CD1c-positive myeloid dendritic cell (primary cell): ENCODE measurements at regions not wholly inside any gene's neighbourhood (a gene's known extent, or its start where the extent isn't known, plus 50 kb on each side); places are given as distances from the start of the nearest gene placed in this dataset.
"Not testable (repeated sequence)": the region's sequence is repeated elsewhere in the genome, so short reads cannot be mapped to it uniquely, and the experiment has no call there.

Experiments
- DNase-seq: peaks from one replicate; pipeline ENCODE4 v3.0.0-alpha.2; 2016; ENCODE audit errors: extremely low spot score

DNA sequence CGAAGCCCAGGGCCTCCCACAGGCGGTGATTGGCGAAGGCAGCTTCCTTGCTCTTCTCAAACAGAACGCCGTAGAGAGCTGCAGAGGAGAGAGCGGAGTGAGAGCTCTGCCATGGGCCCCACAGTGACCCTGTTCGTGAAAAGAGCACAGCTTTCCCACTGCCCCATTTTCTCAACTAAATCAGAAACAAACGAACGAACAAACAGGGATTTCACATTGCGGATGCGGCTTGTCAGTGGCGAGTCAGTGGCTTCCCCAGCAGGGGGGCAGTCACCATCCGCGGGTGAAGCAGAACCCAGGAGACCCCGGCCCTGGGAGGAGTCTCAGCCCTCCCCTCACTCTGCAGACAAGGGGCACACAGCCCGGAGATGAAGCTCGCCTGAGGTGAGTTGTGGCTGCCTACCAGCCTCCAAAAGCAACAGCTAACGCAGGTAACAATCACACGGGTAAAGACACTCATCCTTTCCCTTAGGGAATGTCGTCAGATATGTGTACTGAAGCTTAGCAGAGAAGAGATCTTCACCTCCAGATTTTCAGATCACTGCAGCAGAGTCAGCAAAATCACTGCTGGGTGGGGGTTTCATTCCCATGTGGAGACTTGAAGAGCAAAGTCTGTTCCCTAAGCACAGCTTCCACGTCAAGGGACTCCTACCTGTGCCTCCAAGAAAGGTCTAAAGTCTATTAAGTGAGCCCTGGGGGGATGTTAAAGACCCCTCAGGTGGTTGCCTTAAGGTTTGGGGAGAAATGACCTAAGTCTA is 51.2 kb upstream of the GPR31 start:
- no peak for DNase-seq

DNA sequence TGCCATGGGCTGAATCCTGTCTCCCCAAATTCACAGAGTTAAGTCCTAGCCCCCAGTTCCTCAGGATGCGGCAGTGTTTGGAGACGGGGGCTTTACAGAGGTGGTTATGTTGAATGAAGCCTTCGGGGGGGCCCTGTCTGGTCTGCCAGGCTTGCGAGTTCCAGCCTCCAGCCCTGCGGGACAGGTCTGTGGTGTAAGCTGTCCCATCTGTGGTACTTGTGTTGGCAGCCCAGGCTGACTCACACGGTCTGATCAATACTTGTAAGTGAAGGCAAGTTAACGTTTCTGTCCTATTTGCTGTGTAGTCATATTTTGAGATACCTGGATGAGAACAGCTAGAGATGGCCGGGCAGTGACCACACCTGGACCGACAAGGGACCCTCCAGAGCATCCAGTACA is 51.8 kb upstream of the GPR31 start:
- no peak for DNase-seq

DNA sequence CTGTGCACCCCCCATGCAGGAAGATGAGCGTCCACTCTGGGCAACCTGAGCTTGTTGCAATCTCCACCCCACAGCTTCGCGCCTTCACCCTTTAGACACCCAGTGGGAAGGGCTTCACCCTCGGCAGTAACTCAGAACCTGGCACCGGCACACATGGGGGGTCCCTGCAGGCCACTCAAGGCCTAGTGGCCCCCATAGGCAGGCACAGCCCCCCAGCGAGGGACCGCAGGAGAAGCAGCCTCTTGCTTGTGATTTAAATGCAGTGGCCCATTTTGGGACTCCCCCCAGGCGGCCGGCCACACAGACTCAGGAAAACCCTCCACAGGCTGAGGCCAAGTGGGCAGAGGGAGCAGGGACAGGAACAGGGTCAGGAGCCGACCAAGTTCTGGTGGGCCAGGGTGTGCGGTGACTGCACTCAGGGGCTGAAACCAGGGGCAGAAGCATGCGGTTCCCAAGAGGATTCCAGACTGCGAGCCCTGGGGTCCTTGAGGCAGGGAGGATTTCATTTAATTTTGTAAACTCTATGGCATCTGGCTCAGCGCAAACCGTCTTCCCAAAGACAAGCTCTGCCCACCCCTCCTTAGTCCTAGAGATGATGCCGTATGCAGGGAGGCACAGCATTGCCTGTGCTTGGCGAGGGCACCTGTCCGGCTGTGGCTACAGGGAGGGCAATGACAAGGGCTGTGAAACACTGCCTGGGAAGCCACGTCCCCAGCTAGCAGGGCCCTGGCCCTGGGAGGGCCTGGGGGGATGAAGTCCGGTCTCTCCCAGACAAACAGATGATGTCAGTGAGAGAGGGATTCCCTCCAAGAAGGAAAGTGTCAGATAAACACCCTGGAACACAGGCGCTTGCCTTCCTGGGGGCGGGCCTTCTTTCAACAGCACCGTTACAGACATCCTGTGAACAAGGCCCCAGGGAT is 52.9 kb upstream of the GPR31 start:
- DNase-seq = no peak

DNA sequence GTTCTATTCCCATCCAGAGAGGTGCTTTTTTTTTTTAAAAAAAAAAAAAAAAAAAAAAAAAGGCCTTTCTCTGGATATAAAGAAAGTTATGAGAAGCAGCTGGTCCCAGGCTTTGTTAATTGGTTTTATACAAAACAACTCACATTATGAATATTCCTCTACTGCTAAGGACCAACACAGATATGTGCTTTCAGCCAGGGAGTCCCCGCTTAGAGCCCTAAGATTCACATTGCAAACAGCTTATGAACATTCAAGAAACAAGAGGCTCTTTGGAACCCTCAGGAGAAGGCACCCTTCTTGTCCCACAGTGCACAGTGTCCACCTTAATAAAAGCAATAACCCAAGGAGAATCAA is 53.5 kb upstream of the GPR31 start:
- DNase-seq = no peak

DNA sequence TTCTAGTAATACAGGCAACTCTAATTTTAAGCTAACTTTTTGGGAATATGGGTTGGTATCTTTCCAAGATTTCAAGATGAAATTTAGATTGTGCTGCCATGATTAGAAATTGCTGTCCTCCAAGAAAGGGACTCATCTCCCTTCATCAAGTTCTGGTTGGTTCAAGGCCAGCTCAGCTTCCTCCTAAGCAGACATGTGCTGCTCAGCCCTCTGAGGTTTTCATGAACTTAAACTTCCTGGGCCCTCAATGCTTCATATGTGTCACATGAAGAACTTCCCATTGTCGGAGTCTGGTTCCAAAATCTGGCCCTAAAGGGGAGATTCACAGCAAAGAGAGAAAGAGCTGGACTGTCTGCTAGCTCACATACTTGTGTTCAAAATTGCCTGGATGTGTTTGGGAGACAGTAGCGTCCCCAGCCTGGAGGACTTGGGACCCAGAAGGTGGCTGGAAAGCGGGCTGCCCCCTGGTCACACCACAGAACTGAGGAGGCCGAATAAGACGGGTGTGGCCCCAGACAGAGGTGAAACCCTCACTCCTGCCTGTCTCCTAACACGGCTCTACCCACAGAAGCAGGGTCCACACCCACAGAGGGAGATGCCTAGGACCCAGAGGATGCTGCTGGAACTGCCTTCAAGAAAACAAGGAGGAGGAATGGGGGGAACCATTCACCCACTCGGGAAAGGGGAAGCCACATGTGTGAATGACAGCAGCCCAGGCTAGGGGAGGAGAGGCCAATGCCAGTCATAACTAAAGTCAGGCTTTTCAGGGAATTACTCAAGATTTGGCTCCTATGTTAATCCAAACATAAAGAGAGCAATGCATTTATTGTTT is 54.3 kb upstream of the GPR31 start:
- peak; percentile 1 for DNase-seq

DNA sequence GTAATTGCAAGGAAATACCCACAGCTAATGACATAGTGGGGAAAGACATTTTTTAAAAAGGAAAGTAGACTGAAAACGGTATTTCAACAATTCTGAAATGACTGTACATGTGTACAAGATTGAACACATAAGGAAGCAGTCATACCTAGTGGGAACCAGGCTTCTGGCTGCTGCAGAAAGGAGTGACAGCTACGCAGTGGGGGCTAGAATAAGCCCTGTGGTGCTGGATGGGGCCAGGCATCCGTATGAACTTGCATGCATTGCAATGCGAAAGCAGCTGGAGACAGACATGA is 54.9 kb upstream of the GPR31 start:
- DNase-seq = no peak

DNA sequence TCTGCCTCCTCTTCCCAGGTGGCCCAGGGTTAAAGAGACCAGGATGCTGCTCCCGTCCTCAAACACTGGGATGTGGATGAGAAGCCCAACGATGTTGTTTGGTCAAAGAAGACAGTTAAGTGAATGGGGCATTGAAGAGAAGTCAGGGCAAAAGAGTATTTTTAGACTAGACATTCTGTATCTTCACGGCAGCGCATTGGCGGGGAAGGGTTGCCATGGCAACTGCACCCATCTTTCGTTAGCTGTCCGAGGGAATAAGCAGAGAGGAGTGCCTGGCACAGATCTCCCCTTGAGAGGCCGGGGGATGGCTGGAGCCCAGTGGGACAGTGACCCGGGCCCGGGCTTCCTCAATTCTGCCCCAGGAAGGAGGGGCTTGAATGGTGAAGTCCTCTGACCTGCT is 56.4 kb upstream of the GPR31 start:
- DNase-seq = no peak

DNA sequence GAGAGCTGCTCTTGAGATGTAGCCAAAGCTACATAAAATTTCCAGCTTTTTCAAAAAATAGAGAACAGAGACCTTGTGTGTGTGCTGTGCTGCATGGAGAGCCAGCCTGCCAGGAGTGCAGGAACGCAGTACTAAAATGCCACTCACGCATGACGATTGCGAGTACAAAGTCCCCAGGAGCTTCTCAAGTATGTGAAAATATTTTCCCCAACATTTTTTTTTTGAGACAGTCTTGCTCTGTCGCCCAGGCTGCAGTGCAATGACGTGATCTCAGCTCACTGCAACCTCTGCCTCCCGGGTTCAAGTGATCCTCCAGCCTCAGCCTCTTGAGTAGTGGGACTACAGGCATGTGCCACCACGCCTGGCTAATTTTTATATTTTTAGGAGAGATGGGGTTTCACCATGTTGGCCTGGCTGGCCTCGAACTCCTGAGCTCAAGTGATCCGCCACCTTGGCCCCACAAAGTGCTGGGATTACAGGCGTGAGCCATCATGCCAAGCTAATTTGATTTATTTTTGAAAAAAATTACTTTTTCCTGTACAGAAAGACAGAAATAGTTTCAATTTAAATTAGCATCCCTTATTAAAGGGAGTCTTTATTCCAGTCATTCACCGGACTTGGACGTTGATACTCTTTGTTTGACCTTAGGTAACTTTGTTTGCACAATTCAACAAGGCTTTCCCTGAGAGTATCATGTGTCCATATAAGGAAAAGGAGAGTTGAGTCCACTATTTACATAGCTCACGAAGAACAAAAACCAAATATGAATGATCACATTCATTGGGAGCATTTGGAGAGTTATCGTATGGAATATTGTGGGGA is 57.9 kb upstream of the GPR31 start:
- DNase-seq = not testable (repeated sequence)

DNA sequence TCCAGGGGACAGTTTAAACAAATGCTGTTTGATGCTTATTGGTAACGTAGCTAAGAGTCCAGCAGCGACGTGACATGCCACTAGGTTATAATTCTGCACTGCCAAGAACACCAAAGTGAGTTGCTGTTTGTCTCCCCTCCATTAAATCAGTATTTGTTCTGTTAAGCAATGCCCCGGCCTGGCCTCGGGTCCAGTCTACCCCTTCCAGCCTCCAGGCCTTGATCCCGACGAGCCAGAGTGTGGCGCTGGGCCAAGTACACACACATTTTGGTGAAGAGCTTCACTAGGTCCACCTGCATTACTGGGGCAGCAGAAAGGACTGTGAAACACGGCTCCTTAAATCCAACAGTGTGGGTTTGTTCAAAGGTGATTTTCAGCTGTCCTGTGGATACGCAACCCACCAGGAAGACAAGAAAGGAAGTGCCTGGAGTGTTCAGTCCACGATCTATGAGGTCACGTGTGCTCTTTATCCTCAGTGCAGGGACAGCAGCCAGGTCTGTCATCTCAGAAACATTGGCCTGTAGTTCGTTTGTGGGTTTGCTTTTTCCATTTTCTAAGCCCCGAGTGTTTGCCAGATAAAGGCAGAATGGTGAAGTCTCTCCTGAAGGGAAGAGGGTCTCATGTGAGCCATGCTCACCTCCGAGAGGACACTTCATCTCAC is 58.7 kb upstream of the GPR31 start:
- DNase-seq = not testable (repeated sequence)

DNA sequence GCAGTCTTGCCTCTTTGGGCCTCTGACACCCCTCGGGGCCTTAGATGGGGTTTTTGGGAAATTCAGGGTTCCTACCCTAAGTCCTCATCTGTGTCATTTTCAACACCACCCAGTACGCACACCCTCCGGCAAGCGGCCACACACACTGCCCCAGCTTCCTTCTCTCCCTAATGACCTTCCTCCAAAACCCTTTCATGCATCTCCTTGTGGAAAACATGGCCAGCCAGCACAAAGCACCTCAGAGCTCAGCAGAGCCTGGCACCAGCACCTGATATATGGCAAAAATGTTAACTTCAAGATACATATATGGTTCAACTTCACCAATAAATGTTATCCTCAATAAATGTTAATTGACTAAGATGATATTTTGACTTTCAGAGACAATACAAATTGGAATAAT is 59.3 kb upstream of the GPR31 start:
- not testable (repeated sequence) for DNase-seq

DNA sequence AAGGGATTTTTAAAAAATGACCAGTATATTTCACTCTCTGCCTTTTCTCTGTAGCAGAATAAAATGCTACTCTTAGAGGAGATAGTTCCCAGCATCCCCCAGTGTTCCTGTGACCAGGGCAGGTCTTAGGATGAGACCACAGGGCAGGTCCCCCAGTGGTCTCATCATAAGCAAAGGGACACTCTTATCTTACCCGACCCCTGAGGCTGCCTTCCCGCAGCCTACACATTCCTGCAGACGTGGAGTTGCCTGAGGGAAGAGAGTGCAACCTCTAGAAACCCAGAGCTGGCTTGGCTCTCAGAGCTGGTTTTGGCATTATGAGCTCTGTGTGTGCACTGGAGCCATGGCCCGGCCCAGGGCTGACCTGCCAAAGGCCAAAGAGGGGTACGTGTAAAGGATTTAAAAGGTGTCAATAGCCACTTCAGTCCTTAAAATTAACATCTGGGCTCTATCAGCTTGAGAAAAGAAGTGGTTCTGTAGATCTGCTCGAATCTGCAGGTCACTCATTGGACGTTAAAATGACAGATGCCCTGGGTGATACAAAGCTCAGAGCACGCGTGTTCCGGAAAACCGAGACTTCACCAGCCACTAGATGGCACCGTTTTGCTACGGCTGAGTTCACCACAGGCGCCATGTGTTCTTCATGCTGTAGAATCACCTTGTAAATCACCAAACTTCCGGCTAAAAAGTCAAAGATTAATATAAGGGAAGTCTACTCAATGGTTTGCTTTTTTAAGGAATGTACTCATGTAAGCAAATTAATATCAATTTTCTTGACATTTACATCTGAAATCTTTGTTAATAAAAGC is 60.4 kb upstream of the GPR31 start:
- DNase-seq = peak; percentile 31

DNA sequence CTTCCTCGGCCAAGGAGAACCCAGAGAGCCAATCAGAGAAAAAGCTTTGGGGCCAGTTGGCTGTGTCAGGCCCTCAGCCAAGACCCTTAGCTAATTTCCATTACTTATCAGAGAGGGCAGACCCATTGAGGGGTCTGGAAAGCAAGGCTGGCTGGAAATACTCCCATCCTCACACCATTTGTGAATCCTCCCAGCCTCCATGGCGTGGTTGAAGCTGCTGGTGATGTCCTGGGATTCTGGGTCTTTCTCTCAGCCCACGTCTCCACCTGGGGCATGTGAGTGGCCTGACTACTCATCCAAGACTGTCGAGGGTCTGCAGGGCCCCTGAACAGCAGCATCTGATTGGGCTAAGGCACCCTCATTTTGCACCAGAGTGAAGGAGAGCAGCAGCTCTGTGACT is 61.3 kb upstream of the GPR31 start:
- not testable (repeated sequence) for DNase-seq

DNA sequence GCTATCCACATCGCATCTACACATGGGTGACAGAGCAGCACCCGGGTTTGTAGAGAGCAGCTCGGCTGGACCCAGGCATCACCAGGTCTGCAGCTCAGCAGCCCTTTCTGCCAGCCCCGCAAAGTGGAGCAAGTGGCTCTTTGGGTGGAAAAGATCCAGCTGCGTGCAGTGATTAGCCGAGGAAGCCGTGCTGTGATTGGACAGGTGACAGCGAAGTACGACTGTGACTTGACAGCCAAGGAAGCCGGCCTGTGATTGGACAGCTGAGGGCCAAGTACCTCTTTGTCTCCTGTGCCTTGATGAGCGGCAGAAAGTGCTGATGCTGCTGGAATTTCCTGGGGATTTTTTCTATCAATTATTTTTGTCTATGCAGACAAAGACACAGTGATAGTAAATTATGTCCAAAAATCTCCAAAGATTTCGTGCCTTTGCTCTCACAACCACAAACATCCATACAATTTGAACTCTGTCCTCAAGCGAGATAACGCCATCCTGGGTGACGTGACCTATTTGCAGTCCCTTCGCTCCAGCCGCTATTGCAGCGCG is 62.3 kb upstream of the GPR31 start:
- no peak for DNase-seq

DNA sequence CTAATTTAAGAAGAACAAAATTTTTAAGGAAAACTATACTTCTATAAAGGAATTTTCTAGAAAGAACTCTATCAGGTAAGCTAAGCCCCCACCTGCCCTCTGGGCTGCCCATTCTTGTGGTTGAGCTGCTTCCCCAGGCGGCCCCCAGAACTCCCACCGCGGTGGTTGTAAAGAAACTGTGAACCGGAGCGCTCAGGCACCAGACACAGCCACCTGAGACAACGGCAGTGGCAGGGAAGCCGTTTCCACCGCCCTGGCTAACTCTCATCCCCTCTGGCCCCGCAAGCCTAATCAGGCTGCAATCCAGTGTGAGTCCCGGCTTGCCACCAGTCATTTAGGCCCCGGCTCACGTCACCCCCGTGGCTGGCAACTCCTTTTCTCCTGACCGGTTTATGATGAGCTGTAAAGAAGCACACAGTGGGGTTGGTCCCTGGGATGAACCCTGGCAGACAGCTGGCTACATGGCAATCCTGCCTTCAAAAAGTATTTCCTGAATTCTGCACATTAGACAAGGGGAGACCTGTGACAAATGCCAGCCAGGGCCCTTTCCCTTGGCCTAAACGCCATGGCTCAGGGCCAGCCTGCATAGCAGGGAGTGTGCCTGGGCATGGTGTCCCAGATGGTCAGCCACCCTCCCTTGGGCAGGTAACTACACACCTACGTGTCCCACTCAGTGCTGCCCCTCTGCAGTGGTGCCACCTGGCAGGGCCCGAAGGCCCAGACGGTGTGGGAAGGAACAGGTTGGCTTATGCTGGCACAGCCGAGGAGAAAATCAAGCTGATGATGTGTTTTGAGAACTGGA is 63.8 kb upstream of the GPR31 start:
- DNase-seq = no peak

DNA sequence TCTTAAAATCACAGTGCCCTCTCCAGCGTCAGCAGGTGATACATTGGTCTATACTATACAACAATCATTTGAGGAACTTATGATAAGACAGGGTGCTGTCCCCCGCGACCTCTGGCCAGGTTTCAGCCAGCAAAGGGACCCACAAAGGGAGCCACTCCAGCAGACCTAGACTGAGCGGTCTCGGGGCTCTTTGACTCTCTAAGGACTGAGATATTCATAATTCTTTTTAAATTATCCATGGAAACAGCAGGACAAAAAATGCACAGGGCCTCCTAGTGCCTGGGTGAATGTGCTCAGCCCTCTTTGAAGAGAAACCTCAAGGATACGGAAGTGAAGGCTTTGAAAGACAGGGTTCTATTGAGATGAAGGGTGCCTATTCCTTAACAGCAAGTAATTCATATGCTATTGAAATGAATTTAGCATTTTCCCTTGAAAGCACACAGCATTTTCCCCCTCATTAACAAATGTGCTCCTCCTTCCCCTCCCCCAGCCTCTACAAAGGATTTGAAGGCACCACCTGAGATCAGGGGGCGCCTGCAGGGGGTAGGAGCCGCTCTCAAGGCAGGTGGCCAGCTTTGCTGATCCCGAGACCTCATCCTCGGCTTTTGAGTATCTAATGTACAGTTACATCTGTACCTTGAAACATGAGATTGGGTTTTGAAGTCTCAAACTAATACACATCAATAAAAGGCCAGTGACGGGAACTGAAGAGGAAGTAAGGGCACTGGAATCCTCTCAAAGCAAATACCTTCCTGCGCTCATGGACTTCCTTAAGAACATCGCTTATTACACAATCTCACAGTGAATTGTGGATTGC is 65.3 kb upstream of the UNC93A start:
- not testable (repeated sequence) for DNase-seq

DNA sequence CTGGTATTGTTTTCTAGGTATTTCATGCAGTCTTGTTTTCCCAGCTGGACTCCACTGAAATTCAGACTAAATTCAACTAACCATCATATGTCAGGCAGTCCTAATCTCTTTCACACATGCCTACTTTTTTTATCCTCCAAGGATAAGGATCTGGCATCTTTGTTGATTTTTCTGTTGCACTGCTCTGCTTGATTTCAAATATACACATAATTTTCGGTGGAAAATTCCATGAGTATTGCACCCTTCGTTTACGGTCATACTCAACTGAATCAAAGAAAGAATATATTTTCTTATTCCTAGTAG is 64.8 kb upstream of the UNC93A start:
- DNase-seq = no peak

DNA sequence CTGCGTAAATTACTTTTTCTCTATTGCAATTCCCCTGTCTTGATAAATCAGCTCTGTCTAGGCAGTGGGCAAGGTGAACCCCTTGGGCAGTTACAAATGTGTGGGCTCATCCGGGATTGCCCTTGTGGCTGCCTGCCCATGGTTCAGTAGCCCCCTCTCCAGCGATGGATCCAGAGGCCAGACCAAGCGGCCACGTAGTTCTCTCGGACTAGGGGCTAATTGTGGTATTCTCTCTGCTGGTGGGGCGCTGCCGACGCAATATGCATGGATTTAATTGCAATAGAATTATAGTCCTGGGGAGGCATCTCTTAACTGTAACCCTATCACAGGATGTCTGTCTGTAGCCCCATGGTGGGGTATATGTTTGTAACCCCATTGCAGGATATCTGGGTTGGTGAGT is 64.3 kb upstream of the UNC93A start:
- DNase-seq = no peak

DNA sequence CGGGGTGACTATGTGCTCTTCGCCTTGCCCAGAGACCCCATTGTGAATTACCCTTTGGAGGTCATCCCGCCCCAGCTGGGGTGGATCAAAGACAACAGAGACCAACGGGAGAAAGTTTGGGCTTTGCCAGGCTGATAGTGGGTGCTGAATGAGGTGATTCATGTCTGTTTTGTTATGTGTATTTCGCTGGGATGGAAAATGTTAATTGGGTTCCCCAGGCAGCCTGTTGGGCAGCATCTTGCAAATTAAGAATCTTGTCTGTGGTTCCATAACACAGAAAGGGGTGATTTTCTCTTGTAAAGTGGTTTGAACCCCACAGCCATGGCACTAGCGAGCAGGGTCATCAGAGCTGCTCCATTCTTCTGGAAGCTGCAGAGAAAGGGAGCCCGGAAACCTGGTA is 63.1 kb upstream of the UNC93A start:
- no peak for DNase-seq
